Mesodermal cell (in vitro differentiated cells): ENCODE measurements at regions not wholly inside any gene's neighbourhood (a gene's known extent, or its start where the extent isn't known, plus 50 kb on each side); places are given as distances from the start of the nearest gene placed in this dataset.

Experiments
- H3K27ac ChIP-seq: 2 replicates; pipeline ENCODE4 v1.7.0; 2013; ENCODE audit warnings: mild to moderate bottlenecking, low read depth, low read length, moderate library complexity; ENCODE audit not compliant: severe bottlenecking
- H3K36me3 ChIP-seq: 2 replicates; pipeline ENCODE4 v1.7.1; 2013; ENCODE audit warnings: mild to moderate bottlenecking, low read length, moderate library complexity; ENCODE audit not compliant: control insufficient read depth, insufficient read depth
- H3K4me1 ChIP-seq: one replicate; pipeline ENCODE4 v1.7.1; 2013; ENCODE audit warnings: mild to moderate bottlenecking, low read length; ENCODE audit not compliant: insufficient read depth, control insufficient read depth, poor library complexity, severe bottlenecking
- H3K4me3 ChIP-seq: 2 replicates; pipeline ENCODE4 v1.7.0; 2013; ENCODE audit warnings: low read length, control low read depth, mild to moderate bottlenecking; ENCODE audit not compliant: insufficient read depth, poor library complexity, severe bottlenecking; ENCODE audit errors: extremely low read depth
- H3K9me3 ChIP-seq: 2 replicates; pipeline ENCODE4 v1.7.1; 2013; ENCODE audit warnings: mild to moderate bottlenecking, low read length, moderate library complexity; ENCODE audit not compliant: control insufficient read depth
- WGBS, 2 experiments: methylation state at CpG; one replicate each; pipeline ENCODE4 v1.1.5; 2013; ENCODE audit warnings: missing lambda C conversion rate in 2 of 2; ENCODE audit not compliant: insufficient coverage in 2 of 2; 5-methylcytosine and 5-hydroxymethylcytosine counted together

DNA sequence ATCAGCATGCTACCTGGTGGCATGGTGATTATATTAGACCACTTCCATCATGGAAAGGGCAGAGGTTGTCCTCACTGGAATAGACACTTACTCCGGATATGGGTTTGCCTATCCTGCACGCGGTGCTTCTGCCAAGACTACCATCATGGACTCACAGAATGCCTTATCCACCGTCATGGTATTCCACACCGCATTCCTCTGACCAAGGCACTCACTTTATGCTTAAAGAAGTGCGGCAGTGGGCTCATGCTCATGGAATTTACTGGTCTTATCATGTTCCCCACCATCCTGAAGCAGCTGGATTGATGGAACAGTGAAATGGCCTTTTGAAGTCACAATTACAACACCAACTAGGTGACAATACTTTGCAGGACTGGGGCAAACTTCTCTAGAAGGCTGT, 109.2 kb upstream of the DRD2 start:
- Histone ChIP-seq H3K9me3 (no peaks in the 10 kb centered on the region), H3K27ac (no peak overlapping the region), H3K4me3 (no peak overlapping the region), H3K4me1 (no peaks in the 10 kb centered on the region), H3K36me3 (no peaks in the 10 kb centered on the region)
- WGBS, 2 experiments = 81 to 96% methylated on average over 6 of the region's 6 CpGs

DNA sequence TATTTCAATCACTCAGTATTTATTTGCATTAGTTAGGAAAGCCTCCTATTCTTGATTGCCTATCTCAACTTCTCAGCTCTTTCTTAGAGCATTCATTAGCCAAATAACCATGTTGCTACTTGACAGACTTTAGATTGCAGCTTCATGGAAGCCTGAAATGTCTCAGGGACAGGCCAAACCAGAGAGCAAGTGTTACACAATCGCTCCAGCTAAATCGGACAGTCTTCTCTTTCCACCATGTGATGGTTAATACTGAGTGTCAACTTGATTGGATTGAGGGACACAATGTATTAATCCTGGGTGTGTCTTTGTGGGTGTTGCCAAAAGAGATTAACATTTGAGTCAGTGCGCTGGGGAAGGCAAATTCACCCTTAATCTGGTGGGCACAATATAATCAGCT, 106.5 kb upstream of the DRD2 start:
- 93% methylated on average over 3 of the region's 3 CpGs; no CpG with 5 or more reads in 1 of the 2 experiments for WGBS, 2 experiments
- no peaks in the 10 kb centered on the region for H3K36me3 ChIP-seq
- H3K4me1 ChIP-seq = peaks cover 4% of the 10 kb centered on the region
- no peak overlapping the region for H3K27ac ChIP-seq
- H3K9me3 ChIP-seq = no peaks in the 10 kb centered on the region
- no peak overlapping the region for H3K4me3 ChIP-seq

DNA sequence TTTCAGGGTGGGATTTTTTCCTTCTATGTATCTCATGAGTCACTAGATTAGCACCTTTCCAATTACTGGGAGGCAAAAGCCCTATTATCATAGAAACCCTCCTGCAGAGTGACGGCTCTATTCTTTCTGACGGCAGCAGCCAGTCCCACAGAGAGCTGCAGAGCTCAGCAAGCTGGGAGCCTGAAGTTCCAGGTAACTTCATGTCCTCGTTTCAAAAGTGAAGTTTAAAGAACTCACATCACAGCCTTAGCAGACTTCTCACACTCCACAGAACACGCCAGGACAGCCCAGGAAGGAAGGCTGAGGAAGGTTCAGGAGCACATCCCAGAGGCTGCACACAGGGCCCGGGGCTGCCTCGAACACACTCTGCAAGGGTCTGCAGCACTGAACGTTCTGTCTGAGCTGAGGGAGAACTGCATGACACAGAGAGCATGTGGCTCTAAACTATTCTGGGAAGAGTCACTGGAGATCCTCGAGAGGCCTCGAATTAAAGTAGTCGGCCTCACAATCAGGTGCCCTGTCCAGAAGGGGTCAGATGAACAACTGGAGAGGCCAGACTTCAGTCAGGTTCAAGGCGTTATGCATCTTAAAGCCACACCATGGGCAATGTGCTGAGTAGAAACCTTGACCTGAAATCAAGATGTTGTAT, 104.2 kb upstream of the DRD2 start:
- WGBS, 2 experiments = 69 to 73% methylated on average over 9 to 10 of the region's 11 CpGs
- H3K4me1 ChIP-seq = peaks cover 4% of the 10 kb centered on the region
- no peak overlapping the region for H3K4me3 ChIP-seq

DNA sequence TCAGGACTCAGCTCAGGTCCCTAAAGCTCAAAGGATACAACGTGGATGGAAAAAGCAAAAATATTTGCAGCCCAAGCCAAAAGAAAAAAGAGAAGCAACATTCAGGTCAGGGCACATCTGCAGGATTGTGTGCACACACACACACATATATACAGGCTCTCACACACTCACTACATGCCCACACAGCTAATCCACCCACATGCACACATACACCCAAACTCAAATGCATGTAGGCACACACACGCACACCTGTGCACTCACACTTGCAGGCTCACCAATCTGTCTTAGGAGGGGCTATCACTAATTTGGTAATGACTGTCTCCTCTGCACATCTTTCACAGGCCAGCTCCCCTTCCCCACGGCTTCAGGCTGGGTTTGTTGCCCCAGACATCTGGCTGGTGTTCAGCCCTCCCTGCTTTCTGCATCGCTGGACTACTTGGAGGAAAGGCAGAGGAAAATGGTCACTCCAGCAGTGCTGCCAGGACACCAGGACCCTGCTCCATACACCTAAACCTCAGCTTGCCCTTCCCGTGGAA, 103.6 kb upstream of the DRD2 start:
- 53 to 100% methylated on average over 1 to 4 of the region's 5 CpGs for WGBS, 2 experiments
- H3K4me3 ChIP-seq = no peak overlapping the region
- H3K4me1 ChIP-seq = peaks cover 4% of the 10 kb centered on the region
- H3K9me3 ChIP-seq = no peaks in the 10 kb centered on the region
- no peaks in the 10 kb centered on the region for H3K36me3 ChIP-seq
- no peak overlapping the region for H3K27ac ChIP-seq

More for the DNA sequence above, 104.2 kb upstream of the DRD2 start:
- H3K27ac ChIP-seq = no peak overlapping the region
- no peaks in the 10 kb centered on the region for H3K9me3 ChIP-seq
- no peaks in the 10 kb centered on the region for H3K36me3 ChIP-seq

DNA sequence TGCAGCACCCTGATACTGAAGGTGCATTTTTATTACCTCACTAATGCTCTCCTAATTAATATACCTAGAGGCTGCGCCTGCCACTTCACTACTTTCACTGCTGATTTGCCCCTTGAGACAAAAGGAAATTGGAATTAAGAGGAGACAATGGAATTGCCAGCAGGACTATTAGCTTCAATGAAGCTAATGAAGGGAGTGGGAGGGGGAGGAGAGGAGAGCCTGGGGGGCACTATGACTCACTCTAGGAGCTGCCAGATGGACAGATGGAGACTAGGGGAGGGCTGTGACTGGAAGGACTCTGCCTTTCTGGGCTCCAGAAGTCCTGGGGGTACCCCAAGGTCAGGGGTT, 102.8 kb upstream of the DRD2 start:
- Histone ChIP-seq H3K4me1 (peaks cover 4% of the 10 kb centered on the region), H3K36me3 (no peaks in the 10 kb centered on the region), H3K4me3 (no peak overlapping the region), H3K27ac (no peak overlapping the region), H3K9me3 (no peaks in the 10 kb centered on the region)
- no CpG with 5 or more reads among the region's 1 CpG for WGBS, 2 experiments

DNA sequence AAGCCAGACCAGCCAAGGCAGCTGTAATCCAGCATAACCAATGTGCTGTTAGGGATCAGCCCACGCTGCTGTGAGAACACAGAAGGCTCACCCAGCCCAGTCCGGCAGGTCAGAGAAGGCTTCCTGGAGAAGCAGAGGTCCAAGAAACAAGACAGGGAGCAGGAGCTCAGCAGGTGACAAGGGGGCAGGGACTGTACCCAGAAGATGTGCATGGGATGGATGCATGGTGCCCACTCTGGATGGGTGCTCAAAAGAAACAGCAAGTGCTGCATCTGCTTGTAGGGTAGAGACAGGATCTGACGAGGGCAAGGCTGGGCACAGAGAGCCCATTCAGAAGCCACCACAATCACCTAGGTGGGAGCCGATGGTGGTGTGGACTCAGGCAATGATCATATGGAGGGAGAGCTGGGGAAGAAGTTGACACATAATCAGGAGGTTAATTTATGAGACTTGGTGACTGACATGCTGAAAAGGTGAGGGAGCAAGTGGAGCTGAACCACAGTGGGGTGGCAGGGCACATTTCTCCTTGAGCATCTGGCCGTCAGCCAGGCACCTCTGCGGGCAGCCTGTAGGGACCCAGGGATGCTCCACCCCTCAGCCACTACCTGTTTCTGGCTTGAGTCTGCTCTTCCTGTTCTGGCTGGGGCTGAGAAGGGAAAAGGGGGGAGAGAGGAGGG, 102.3 kb upstream of the DRD2 start:
- no peaks in the 10 kb centered on the region for H3K9me3 ChIP-seq
- peaks cover 4% of the 10 kb centered on the region for H3K4me1 ChIP-seq
- H3K4me3 ChIP-seq = no peak overlapping the region
- H3K36me3 ChIP-seq = no peaks in the 10 kb centered on the region
- H3K27ac ChIP-seq = no peak overlapping the region
- WGBS, 2 experiments = 87 to 100% methylated on average over 2 to 4 of the region's 6 CpGs

DNA sequence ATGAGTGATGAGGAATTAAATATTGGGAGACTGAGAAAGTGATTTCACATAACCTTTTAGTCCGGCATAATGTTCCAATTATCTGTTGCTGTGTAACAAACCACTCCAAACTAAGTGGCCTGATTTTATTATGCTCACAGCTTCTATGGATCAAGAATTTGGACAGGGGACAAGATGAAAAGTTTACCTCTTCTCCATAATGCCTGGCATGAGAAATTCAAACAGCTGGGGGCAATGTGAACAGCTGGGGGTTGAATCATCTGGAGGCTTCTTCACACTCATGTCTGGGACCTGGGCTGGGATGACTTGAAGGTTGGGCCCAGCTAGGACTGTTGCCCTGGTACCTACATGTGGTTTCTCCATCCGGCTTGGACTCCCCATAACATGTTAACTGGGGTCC, 99.4 kb upstream of the DRD2 start:
- H3K9me3 ChIP-seq = no peaks in the 10 kb centered on the region
- peaks cover 4% of the 10 kb centered on the region for H3K4me1 ChIP-seq
- no peaks in the 10 kb centered on the region for H3K36me3 ChIP-seq
- WGBS, 2 experiments = 92% methylated on average over 1 to 2 of the region's 2 CpGs
- H3K4me3 ChIP-seq = no peak overlapping the region
- no peak overlapping the region for H3K27ac ChIP-seq

DNA sequence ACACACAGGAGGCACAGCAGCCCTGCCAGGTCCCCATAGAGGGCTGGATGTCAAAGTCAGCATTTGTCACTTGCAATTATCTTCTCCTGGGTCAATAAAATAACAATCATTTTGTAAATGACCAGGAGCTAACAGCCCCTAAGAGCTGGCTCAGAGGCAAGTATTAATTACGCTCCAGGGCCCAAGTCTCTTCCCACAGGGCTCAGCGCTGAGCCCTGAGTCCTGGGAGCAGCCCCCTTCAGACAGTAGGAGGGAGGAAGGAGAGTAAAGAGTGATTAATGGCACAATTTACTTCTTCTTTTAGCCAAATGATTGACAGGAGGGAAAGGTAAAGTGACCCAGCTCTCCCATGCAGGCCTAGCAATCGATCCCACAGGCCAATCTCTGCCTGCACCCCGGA, 99.0 kb upstream of the DRD2 start:
- Histone ChIP-seq H3K36me3 (no peaks in the 10 kb centered on the region), H3K4me3 (no peak overlapping the region), H3K9me3 (no peaks in the 10 kb centered on the region), H3K27ac (no peak overlapping the region), H3K4me1 (peaks cover 4% of the 10 kb centered on the region)
- 91 to 94% methylated on average over 3 to 4 of the region's 4 CpGs for WGBS, 2 experiments

DNA sequence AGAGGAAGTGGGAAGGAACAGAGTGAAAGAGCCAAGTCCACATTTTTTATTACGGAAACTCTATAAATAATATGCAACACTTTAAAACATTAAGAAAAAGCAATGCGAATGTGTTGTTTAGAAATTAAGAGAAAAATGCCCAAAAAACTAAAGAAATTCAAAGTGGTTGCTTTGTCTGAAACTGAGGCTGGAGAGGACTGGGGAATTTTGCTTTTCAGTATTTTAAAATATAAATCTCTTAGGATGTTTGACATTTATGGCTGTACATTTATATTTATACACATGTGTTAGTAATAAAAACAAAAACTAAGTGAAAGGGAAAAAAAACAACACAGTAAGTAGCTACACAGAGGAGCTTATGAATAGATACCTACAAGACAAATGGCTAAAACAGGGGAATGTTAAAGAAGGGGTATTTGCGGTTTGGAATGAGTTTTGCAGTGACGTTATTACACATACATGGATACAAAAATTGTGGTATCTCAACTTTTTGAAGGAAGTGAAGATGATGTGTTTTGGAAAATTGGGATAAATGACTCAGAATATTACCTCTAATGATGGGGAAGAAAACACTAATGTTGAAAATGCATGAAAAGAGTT, 97.0 kb upstream of the DRD2 start:
- WGBS, 2 experiments = 80 to 100% methylated on average over 1 of the region's 4 CpGs
- Histone ChIP-seq H3K4me1 (no peaks in the 10 kb centered on the region), H3K4me3 (no peak overlapping the region), H3K27ac (no peak overlapping the region), H3K9me3 (no peaks in the 10 kb centered on the region), H3K36me3 (no peaks in the 10 kb centered on the region)

DNA sequence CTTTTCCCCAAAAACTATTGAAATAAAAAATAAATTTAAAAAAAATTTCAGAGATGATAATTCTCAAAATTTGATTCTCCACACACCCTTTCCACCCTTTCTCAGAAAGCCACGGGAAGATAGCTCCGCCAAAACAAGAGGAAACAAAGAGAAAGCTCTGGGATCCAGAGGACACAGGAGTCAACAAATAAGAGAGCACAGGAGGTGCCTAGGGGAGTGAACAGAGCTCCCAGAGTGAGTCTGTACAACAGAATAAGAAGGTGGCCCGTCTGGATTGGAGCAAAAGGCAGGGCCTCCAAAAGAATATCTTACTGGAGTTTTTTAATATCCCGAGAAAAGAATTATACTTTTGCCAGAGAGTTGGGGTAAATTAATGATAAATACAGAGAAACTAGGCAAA, 96.3 kb upstream of the DRD2 start:
- 57 to 59% methylated on average over 3 of the region's 4 CpGs for WGBS, 2 experiments
- H3K4me3 ChIP-seq = no peak overlapping the region
- H3K36me3 ChIP-seq = no peaks in the 10 kb centered on the region
- H3K9me3 ChIP-seq = no peaks in the 10 kb centered on the region
- H3K4me1 ChIP-seq = no peaks in the 10 kb centered on the region
- H3K27ac ChIP-seq = no peak overlapping the region

DNA sequence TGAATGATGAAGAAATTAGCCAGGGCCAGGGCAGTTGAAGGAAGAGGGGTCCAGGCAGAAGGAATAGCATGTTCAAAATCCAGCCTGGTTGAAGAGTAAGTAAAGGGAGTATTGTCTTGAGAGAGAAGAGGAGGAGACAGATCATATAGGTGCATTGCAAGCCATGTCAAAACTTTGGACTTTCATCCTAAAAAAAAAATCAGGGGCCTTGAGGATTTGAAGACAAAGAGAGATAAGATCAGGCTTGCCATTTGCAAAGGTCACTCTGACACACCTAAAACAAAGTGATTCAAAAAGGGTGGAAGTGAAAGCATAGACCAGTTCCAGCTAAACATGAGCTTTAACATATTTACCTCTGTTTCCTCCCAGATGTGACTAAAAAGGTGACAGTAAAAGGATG, 95.7 kb upstream of the DRD2 start:
- Histone ChIP-seq H3K27ac (no peak overlapping the region), H3K4me1 (no peaks in the 10 kb centered on the region), H3K9me3 (no peaks in the 10 kb centered on the region), H3K36me3 (no peaks in the 10 kb centered on the region), H3K4me3 (no peak overlapping the region)
